ENCODE measurements at regions not wholly inside any gene's neighbourhood (a gene's known extent, or its start where the extent isn't known, plus 50 kb on each side); places are given as distances from the start of the nearest gene placed in this dataset.

DNA sequence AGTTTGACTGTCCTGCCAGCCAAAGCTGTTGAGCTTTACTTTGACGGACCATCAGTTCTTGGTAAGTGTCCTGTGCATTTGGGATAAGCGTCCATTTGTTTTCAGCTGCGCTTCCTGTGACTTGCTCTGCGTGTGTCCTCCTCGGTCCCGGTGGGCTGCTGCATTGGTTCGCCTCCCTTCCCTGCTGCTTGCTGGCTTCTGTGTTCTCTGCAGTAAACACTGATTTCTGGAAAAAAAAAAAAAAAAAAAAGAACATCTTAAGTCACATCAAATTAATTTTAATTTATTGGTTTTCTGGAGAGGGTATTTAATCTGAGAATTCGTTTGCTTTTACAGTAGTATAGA is 264.1 kb downstream of the SEC23A start:
- TF ChIP-seq SP1 (IDR thresholded peaks at IDR 0.05) (no peak), BHLHE40 (IDR thresholded peaks at IDR 0.05; ENCODE audit: borderline replicate concordance) (no peak), TARDBP (IDR thresholded peaks at IDR 0.05) (no peak), HDGF (IDR thresholded peaks at IDR 0.05; ENCODE audit: borderline replicate concordance) (no peak), FOXK2 (IDR thresholded peaks at IDR 0.05) (no peak), PKNOX1 (IDR thresholded peaks at IDR 0.05) (no peak), FOXM1 (IDR thresholded peaks at IDR 0.05; ENCODE audit: borderline replicate concordance) (no peak), CTBP1 (IDR thresholded peaks at IDR 0.05; ENCODE audit: borderline replicate concordance) (no peak), LEF1 (IDR thresholded peaks at IDR 0.05; ENCODE audit: borderline replicate concordance) (no peak), SUZ12 (IDR thresholded peaks at IDR 0.05) (no peak), NFRKB (IDR thresholded peaks at IDR 0.05) (no peak)
